ENCODE measurements at regions not wholly inside any gene's neighbourhood (a gene's known extent, or its start where the extent isn't known, plus 50 kb on each side); places are given as distances from the start of the nearest gene placed in this dataset.

DNA sequence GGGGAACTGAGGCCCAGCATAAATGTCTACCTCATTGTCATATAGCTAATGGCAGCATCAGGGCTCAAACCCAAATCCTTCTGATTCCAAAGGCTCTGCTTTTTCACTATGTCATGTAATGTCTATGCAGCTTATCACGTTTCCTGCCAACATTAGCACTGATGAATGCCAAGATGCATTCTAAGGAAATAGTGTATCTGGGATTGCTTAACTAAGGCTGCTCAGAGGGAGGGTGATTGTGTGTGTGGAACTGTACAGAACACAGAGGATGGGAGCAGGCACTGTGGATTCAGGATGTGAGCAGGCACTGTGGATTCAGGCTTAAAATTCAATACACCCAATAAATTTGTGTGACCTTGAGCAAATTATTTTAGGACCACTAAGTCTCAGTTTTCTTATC lies 456.4 kb upstream of the DEPDC1 start:
- TF ChIP-seq, protein P1, sequence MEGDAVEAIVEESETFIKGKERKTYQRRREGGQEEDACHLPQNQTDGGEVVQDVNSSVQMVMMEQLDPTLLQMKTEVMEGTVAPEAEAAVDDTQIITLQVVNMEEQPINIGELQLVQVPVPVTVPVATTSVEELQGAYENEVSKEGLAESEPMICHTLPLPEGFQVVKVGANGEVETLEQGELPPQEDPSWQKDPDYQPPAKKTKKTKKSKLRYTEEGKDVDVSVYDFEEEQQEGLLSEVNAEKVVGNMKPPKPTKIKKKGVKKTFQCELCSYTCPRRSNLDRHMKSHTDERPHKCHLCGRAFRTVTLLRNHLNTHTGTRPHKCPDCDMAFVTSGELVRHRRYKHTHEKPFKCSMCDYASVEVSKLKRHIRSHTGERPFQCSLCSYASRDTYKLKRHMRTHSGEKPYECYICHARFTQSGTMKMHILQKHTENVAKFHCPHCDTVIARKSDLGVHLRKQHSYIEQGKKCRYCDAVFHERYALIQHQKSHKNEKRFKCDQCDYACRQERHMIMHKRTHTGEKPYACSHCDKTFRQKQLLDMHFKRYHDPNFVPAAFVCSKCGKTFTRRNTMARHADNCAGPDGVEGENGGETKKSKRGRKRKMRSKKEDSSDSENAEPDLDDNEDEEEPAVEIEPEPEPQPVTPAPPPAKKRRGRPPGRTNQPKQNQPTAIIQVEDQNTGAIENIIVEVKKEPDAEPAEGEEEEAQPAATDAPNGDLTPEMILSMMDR (IDR thresholded peaks at IDR 0.05) = no peak
- no peak for TF ChIP-seq POLR2AphosphoS5 (IDR thresholded peaks at IDR 0.05)

Data from breast epithelium (tissue), 3 donors.